ENCODE measurements at regions not wholly inside any gene's neighbourhood (a gene's known extent, or its start where the extent isn't known, plus 50 kb on each side); places are given as distances from the start of the nearest gene placed in this dataset.

GRCh38 chr10:83167081-83167480 lies 972.2 kb upstream of the GHITM start:
- H3K27ac ChIP-seq (ENCODE audit: low read depth in 2 of 2, low read length in 2 of 2): no peak overlapping the region
- TF ChIP-seq CTCF (IDR thresholded peaks at IDR 0.05; ENCODE audit: borderline replicate concordance, extremely low read depth, insufficient read depth): no peak
- H3K27me3 ChIP-seq (ENCODE audit: control insufficient read depth, insufficient read depth, low read length): no peaks in the 10 kb centered on the region
- no peak overlapping the region for H3K9ac ChIP-seq (ENCODE audit: low read length in 3 of 3)
- no peaks in the 10 kb centered on the region for H3K4me1 ChIP-seq (ENCODE audit: control insufficient read depth in 2 of 3, insufficient read depth in 2 of 3, low read depth in 1 of 3, low read length in 3 of 3)
- H3K36me3 ChIP-seq (ENCODE audit: control insufficient read depth in 2 of 3, insufficient read depth in 3 of 3, low read length in 3 of 3): no peaks in the 10 kb centered on the region
- no peaks in the 10 kb centered on the region for H3K9me3 ChIP-seq (ENCODE audit: control insufficient read depth in 2 of 3, insufficient read depth in 1 of 3, low read length in 3 of 3)
- intact Hi-C loops (cut with DNase I): no loop called here
- no peak overlapping the region for H3K4me3 ChIP-seq (ENCODE audit: low read length in 3 of 3)
- DNase-seq (no peak), FAIRE-seq (no peak)

- H3K36me3 ChIP-seq (ENCODE audit: control insufficient read depth in 2 of 3, insufficient read depth in 3 of 3, low read length in 3 of 3): no peaks in the 10 kb centered on the region
- intact Hi-C loops (cut with DNase I): no loop called here
- no peak for FAIRE-seq
These were observed 962.4 kb upstream of the GHITM start for GRCh38 chr10:83176901-83177300.

GRCh38 chr10:83178526-83178925 lies 960.8 kb upstream of the GHITM start:
- intact Hi-C loops (cut with DNase I): no loop called here
- no peak overlapping the region for H3K9ac ChIP-seq (ENCODE audit: low read length in 3 of 3)
- no peaks in the 10 kb centered on the region for H3K4me1 ChIP-seq (ENCODE audit: control insufficient read depth in 2 of 3, insufficient read depth in 2 of 3, low read depth in 1 of 3, low read length in 3 of 3)
- DNase-seq (no peak), FAIRE-seq (no peak)
- H3K4me3 ChIP-seq (ENCODE audit: low read length in 3 of 3): no peak overlapping the region
- H3K36me3 ChIP-seq (ENCODE audit: control insufficient read depth in 2 of 3, insufficient read depth in 3 of 3, low read length in 3 of 3): no peaks in the 10 kb centered on the region
- no peak for TF ChIP-seq CTCF (IDR thresholded peaks at IDR 0.05; ENCODE audit: borderline replicate concordance, extremely low read depth, insufficient read depth)
- no peak overlapping the region for H3K27ac ChIP-seq (ENCODE audit: low read depth in 2 of 2, low read length in 2 of 2)
- no peaks in the 10 kb centered on the region for H3K9me3 ChIP-seq (ENCODE audit: control insufficient read depth in 2 of 3, insufficient read depth in 1 of 3, low read length in 3 of 3)
- H3K27me3 ChIP-seq (ENCODE audit: control insufficient read depth, insufficient read depth, low read length): no peaks in the 10 kb centered on the region

More at GRCh38 chr10:83176901-83177300, 962.4 kb upstream of the GHITM start:
- no peak for DNase-seq
- no peak for TF ChIP-seq CTCF (IDR thresholded peaks at IDR 0.05; ENCODE audit: borderline replicate concordance, extremely low read depth, insufficient read depth)
- H3K27ac ChIP-seq (ENCODE audit: low read depth in 2 of 2, low read length in 2 of 2): no peak overlapping the region
- H3K9me3 ChIP-seq (ENCODE audit: control insufficient read depth in 2 of 3, insufficient read depth in 1 of 3, low read length in 3 of 3): no peaks in the 10 kb centered on the region
- no peak overlapping the region for H3K9ac ChIP-seq (ENCODE audit: low read length in 3 of 3)
- H3K4me1 ChIP-seq (ENCODE audit: control insufficient read depth in 2 of 3, insufficient read depth in 2 of 3, low read depth in 1 of 3, low read length in 3 of 3): no peaks in the 10 kb centered on the region
- H3K4me3 ChIP-seq (ENCODE audit: low read length in 3 of 3): no peak overlapping the region
- no peaks in the 10 kb centered on the region for H3K27me3 ChIP-seq (ENCODE audit: control insufficient read depth, insufficient read depth, low read length)

GRCh38 chr10:83179371-83179770 lies 959.9 kb upstream of the GHITM start:
- Histone ChIP-seq H3K27ac (ENCODE audit: low read depth in 2 of 2, low read length in 2 of 2) (no peak overlapping the region), H3K27me3 (ENCODE audit: control insufficient read depth, insufficient read depth, low read length) (no peaks in the 10 kb centered on the region), H3K36me3 (ENCODE audit: control insufficient read depth in 2 of 3, insufficient read depth in 3 of 3, low read length in 3 of 3) (no peaks in the 10 kb centered on the region), H3K4me3 (ENCODE audit: low read length in 3 of 3) (no peak overlapping the region), H3K9ac (ENCODE audit: low read length in 3 of 3) (no peak overlapping the region), H3K4me1 (ENCODE audit: control insufficient read depth in 2 of 3, insufficient read depth in 2 of 3, low read depth in 1 of 3, low read length in 3 of 3) (no peaks in the 10 kb centered on the region), H3K9me3 (ENCODE audit: control insufficient read depth in 2 of 3, insufficient read depth in 1 of 3, low read length in 3 of 3) (no peaks in the 10 kb centered on the region)
- intact Hi-C loops (cut with DNase I): no loop called here
- TF ChIP-seq CTCF (IDR thresholded peaks at IDR 0.05; ENCODE audit: borderline replicate concordance, extremely low read depth, insufficient read depth): no peak
- DNase-seq (no peak), FAIRE-seq (no peak)
